ENCODE measurements at regions not wholly inside any gene's neighbourhood (a gene's known extent, or its start where the extent isn't known, plus 50 kb on each side); places are given as distances from the start of the nearest gene placed in this dataset.

DNA sequence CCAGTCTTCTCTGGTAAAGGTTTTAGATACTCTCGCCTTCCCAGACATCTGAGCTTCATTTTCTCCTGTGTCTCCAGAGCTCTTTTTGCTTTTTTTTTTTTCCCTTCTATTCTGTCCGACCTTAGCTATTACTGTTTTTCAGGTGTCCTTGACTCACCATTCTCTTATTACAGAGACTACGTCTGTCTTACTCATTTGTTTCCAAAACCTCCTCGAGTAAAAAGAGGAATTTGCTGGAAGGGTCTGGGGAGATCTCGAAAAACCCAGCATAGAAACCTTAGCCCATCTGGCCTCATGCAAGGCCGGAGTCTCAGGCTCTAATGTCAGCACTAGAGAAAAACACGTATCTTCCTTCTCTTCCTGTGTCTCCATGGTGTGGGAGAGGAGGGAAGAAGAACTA, 109.2 kb upstream of the CARMIL1 start:
- TF ChIP-seq, protein P1, sequence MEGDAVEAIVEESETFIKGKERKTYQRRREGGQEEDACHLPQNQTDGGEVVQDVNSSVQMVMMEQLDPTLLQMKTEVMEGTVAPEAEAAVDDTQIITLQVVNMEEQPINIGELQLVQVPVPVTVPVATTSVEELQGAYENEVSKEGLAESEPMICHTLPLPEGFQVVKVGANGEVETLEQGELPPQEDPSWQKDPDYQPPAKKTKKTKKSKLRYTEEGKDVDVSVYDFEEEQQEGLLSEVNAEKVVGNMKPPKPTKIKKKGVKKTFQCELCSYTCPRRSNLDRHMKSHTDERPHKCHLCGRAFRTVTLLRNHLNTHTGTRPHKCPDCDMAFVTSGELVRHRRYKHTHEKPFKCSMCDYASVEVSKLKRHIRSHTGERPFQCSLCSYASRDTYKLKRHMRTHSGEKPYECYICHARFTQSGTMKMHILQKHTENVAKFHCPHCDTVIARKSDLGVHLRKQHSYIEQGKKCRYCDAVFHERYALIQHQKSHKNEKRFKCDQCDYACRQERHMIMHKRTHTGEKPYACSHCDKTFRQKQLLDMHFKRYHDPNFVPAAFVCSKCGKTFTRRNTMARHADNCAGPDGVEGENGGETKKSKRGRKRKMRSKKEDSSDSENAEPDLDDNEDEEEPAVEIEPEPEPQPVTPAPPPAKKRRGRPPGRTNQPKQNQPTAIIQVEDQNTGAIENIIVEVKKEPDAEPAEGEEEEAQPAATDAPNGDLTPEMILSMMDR (conservative IDR thresholded peaks at IDR 0.05 in 1 of 2, IDR thresholded peaks at IDR 0.05 in 1 of 2; ENCODE audit: extremely low read depth in 1 of 2, insufficient read depth in 1 of 2, low read depth in 1 of 2, low read length in 2 of 2): no peak
- TF ChIP-seq EZH2 (IDR thresholded peaks at IDR 0.05; ENCODE audit: borderline replicate concordance, low read length): no peak
